HG03442 (cell line): ENCODE measurements at regions not wholly inside any gene's neighbourhood (a gene's known extent, or its start where the extent isn't known, plus 50 kb on each side); places are given as distances from the start of the nearest gene placed in this dataset.
A peak's percentile ranks its signal among the peaks of the same experiment; 100 is the strongest.

Experiments used
- ATAC-seq: cut with Tn5 transposase; IDR thresholded peaks from one replicate; pipeline ENCODE4 v1.9.1; 2021; ENCODE audit warnings: mild to moderate bottlenecking, moderate library complexity; ENCODE audit not compliant: unreplicated experiment

GRCh38 chr5:173826086-173826427, 62.1 kb upstream of the CPEB4 start:
- no peak for ATAC-seq

- ATAC-seq = no peak
These were observed 61.5 kb upstream of the CPEB4 start for GRCh38 chr5:173826428-173827350.

GRCh38 chr5:173828952-173829351, 59.2 kb upstream of the CPEB4 start:
- no peak for ATAC-seq

- peak; percentile 45 for ATAC-seq
These were observed 58.3 kb upstream of the CPEB4 start for GRCh38 chr5:173829826-173830225.

GRCh38 chr5:173830421-173830820, 57.7 kb upstream of the CPEB4 start:
- ATAC-seq = no peak

- no peak for ATAC-seq
These were observed 56.8 kb upstream of the CPEB4 start for GRCh38 chr5:173831196-173831914.

GRCh38 chr5:173832386-173832785, 55.8 kb upstream of the CPEB4 start:
- ATAC-seq = peak; percentile 55

- ATAC-seq = no peak
These were observed 54.8 kb upstream of the CPEB4 start for GRCh38 chr5:173833196-173833985.

- ATAC-seq = no peak
These were observed 53.9 kb upstream of the CPEB4 start for GRCh38 chr5:173834071-173834771.

GRCh38 chr5:173835131-173835530, 53.0 kb upstream of the CPEB4 start:
- ATAC-seq = no peak

GRCh38 chr5:173835661-173836060, 52.5 kb upstream of the CPEB4 start:
- no peak for ATAC-seq

GRCh38 chr5:173837654-173838053, 50.5 kb upstream of the CPEB4 start:
- no peak for ATAC-seq
